Sigmoid colon (tissue), 4 donors: ENCODE measurements at regions not wholly inside any gene's neighbourhood (a gene's known extent, or its start where the extent isn't known, plus 50 kb on each side); places are given as distances from the start of the nearest gene placed in this dataset.

Experiments used
- CTCF ChIP-seq, 4 experiments: fragments of 450-650 bp in 3 of 4; fragments of 200-600 bp in 1 of 4; IDR thresholded peaks; one replicate each; pipeline ENCODE4 v1.5.1; 2016 to 2019; ENCODE audit warnings: antibody characterized with exemption in 4 of 4, mild to moderate bottlenecking in 3 of 4, moderate library complexity in 2 of 4
- EP300 ChIP-seq, 4 donors: sonication (generic); formaldehyde crosslinking; IDR thresholded peaks; one replicate each; pipeline ENCODE4 v1.6.1; 2017; ENCODE audit warnings: antibody characterized with exemption in 4 of 4
- POLR2A ChIP-seq, 2 donors: fragments of 450-650 bp; IDR thresholded peaks; one replicate each; pipeline ENCODE4 v1.6.1; 2016; ENCODE audit warnings: antibody characterized with exemption in 2 of 2, mild to moderate bottlenecking in 2 of 2, moderate library complexity in 2 of 2
- POLR2AphosphoS5 ChIP-seq, 4 donors: sonication (generic); formaldehyde crosslinking; IDR thresholded peaks; one replicate each; pipeline ENCODE4 v1.6.1; 2017; ENCODE audit warnings: antibody characterized with exemption in 4 of 4

GRCh38 chr2:196315388-196316049, 144.1 kb upstream of the STK17B start:
- TF ChIP-seq CTCF (IDR thresholded peaks at IDR 0.05): no peak
- TF ChIP-seq POLR2A (IDR thresholded peaks at IDR 0.05): no peak
- TF ChIP-seq POLR2AphosphoS5 (IDR thresholded peaks at IDR 0.05): no peak
- no peak for TF ChIP-seq EP300 (IDR thresholded peaks at IDR 0.05)
